ENCODE measurements at regions not wholly inside any gene's neighbourhood (a gene's known extent, or its start where the extent isn't known, plus 50 kb on each side); places are given as distances from the start of the nearest gene placed in this dataset.

DNA sequence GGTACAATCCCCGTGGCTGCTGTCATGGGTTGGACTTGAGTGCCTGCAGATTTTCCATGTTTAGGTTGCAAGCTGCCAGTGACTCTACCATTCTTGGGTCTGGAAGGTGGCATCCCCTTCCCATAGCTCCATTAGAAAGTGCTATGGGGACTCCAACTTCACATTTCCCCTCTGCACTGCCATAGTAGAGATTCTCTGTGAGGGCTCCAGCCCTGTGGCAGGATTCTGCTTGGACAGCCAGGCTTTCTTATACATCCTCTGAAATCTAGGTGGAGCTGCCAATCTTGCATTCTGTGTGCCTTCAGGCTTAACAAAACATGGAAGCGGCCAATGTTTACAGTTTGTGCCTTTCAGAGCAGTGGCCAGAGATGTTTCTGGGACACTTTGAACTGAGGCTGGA is 636.2 kb downstream of the SLITRK6 start:
- TF ChIP-seq EZH2phosphoT487 (IDR thresholded peaks at IDR 0.05; ENCODE audit: insufficient read depth, low read depth) (no peak), EZH2 (IDR thresholded peaks at IDR 0.05; ENCODE audit: insufficient read depth, poor library complexity, severe bottlenecking) (no peak)
